ENCODE measurements at regions not wholly inside any gene's neighbourhood (a gene's known extent, or its start where the extent isn't known, plus 50 kb on each side); places are given as distances from the start of the nearest gene placed in this dataset.

GRCh38 chr13:34667286-34668218 lies 274.5 kb upstream of the NBEA start:
- intact Hi-C loops (cut with micrococcal nuclease) = no loop called here

DNA sequence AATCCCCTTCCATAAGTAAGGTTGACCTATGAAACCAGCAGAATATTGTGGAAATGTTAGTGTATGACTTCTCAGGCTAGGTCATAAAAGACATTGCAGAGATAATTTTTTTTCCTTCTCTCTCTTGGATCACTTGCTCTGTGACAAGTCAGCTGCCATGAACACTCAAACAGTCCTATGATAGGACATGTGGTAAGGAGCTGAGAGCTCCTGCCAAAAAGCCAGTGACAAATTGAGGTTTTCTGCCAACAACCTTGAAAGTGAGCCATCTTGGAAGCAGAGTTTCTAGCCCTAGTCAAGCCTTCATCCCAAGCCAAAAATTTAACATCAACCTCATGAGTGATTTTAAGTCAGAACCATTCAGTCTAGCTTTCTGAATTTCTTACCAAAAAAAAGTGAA lies 270.9 kb upstream of the NBEA start:
- intact Hi-C loops (cut with micrococcal nuclease) = no loop called here

DNA sequence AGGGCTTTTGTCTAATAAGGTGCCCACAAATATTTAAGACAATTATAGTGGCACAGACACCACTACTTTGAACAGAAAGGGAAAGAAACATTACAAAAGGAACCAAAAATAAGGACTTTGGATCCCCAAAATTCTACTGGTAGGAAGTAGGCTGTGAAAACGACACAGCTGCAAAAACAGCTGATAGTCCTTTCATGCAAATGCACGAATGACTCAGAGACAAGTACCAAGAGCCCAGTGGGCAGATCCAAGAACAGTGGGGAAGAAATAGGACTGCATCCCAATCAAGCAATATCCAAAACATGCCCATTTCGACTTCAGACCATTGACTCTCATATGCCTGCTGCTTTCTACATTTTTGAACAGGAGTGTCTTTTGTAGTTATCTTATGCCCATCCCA lies 269.4 kb upstream of the NBEA start:
- intact Hi-C loops (cut with micrococcal nuclease) = no loop called here

- intact Hi-C loops (cut with micrococcal nuclease) = no loop called here
Observed at GRCh38 chr13:34675626-34676025, 266.4 kb upstream of the NBEA start.

- intact Hi-C loops (cut with micrococcal nuclease) = no loop called here
Observed at GRCh38 chr13:34678154-34678553, 263.9 kb upstream of the NBEA start.

GRCh38 chr13:34681405-34681955 lies 260.6 kb upstream of the NBEA start:
- intact Hi-C loops (cut with micrococcal nuclease) = no loop called here

DNA sequence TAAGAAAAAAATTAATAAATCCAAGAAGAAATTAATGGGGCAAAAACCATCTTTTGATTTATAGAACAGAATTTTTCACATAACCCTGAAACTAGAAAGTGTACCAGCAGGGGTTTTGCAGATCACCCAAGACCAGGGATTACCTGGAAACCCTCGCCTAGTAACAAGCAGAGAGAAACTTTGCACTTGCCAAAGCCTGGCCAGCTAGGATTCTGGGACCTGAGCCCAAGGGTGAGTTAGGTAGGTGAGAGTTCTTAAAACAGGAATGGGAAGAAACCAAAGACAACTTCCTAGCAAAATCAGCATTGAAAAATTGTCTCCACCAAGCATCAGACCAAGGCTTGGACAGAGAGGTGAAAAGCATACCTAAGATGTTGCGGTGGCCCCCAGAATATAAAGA lies 247.0 kb upstream of the NBEA start:
- intact Hi-C loops (cut with micrococcal nuclease) = no loop called here

DNA sequence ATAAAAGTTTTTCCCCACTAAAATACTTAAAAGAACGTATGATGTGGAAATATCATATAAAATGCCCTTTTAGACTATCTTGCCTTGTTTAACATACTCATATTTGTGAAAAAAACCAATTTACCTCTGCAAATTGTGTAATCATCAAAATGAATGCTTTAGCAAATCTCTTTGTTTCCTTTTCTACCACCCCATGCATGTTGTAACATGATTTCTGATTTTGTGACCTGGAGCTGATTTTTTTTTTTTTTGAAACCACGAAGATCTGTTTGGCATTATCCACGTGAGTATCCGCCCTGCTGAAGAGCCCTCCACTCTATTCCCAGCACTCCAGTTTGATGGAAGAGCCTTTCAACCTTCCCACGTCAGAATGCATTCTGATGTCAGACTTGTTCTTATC lies 245.8 kb upstream of the NBEA start:
- intact Hi-C loops (cut with micrococcal nuclease) = no loop called here

- intact Hi-C loops (cut with micrococcal nuclease) = no loop called here
Observed at GRCh38 chr13:34696741-34697140, 245.3 kb upstream of the NBEA start.

GRCh38 chr13:34698945-34699344 lies 243.1 kb upstream of the NBEA start:
- intact Hi-C loops (cut with micrococcal nuclease) = no loop called here

DNA sequence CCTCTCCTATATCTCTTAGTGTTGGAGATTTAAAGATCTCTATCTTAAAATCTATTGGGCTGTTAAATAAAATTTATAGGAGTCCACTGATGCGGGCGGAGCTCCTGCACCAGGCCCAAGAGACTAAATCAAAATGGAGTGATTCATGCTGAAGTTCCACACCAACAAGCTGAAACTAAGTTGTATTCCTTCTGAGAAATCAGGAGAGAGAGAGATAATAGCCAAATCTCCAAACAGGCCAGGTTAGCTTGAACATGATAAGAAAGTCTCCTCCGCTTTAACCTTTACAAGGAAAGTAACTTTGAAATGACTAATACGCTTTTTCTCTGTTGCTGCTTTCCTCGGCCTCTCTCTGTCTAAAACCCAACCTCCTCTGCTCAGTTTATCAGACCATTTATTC lies 241.9 kb upstream of the NBEA start:
- intact Hi-C loops (cut with micrococcal nuclease) = no loop called here

DNA sequence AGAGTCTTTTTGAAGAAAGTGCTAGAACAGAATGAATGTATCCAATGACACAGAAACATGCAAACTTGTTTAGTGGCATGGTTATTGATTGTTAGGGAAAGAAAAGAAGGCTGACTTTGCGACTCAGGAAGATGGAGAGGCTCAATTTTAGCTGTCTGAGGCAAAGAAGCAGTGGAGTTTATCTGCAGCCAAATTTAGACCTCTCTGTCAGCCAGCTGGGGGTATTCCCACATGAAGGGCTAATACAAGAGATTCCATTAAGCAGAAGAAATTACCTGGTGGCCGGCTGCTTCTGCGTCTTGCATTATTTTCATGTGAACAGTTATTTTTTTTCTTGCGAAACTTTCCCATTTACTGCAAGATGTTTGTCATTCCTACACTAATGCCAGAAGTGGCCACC lies 240.2 kb upstream of the NBEA start:
- intact Hi-C loops (cut with micrococcal nuclease) = no loop called here

DNA sequence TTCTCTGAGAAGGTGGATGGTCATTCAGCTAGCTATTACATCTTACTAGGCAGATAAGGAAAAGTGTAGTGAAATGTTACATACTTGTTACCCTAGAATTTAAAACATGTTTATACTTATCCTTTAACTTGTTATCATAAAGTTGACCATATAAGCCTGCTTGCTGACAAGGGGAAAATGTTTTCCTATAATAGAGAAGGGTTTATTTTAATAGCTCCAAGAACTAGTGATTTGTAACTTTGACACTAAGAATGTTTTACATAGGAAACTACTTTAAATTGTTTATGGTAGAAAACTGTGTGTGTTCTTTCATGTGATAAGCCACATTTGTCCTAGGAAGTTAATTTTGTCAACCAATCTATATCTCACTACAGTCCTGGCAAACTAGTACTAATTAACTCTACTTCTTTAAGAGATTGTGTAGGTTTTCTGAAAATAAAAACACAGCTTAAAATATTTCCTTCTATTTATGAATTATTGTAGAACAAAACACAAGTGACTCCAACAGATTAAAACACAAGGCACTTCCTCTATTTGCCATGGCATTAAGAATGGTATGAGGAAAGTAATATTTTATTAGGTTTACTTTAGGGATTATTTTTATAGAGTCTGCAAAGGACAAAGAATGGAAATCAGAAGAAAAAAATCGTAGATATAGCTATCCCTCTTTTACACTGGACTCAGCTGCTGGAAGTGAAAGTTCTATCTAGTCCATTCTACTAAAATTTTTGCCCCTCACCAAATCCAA lies 233.3 kb upstream of the NBEA start:
- intact Hi-C loops (cut with micrococcal nuclease) = no loop called here

- intact Hi-C loops (cut with micrococcal nuclease) = no loop called here
Observed at GRCh38 chr13:34719060-34719875, 222.8 kb upstream of the NBEA start.

- intact Hi-C loops (cut with micrococcal nuclease) = no loop called here
Observed at GRCh38 chr13:34720618-34721017, 221.5 kb upstream of the NBEA start.

DNA sequence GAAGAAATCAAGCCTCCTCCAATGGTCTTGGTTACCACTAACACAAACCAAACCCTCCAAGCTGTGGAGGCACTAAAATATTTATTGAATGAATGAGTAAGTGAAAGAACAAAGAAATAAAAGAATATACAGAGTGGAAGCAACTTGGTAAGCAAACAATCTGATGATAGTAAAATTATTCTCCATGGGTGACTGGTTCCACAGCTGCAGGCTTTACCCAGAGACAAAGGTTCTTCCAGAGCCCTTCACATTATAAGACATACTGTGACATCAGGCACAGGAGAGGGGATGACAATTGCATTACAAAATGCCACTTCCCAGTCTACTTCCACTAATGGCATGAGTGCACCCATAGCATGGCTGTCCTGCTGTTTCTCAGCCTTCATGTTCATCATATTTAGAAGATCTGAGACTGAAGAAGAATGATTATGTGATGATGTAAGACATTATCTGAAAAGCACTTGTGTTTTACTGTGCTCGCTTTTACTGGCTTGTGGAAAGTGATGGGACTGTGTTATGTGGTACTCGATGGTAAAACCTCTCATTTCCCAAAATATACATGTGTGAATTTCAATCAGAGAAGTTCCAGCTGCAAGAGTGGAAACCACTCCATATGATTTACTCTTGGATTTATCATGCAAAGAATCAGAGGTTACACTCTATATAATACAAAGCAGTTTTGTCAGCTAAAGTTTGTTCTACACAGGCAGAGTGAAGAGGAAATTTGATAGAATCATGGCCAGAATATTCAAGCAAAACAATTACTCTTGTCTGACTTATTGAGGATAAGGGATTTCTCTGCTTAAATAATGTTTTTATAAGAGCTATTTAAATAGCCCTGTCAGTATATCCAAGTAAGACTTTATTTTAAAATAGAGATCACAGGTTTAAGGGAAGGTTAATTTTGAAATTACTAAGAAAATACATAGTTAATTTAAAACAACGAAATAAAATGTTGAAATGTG lies 220.2 kb upstream of the NBEA start:
- intact Hi-C loops (cut with micrococcal nuclease) = no loop called here

GRCh38 chr13:34722922-34723321 lies 219.1 kb upstream of the NBEA start:
- intact Hi-C loops (cut with micrococcal nuclease) = no loop called here

DNA sequence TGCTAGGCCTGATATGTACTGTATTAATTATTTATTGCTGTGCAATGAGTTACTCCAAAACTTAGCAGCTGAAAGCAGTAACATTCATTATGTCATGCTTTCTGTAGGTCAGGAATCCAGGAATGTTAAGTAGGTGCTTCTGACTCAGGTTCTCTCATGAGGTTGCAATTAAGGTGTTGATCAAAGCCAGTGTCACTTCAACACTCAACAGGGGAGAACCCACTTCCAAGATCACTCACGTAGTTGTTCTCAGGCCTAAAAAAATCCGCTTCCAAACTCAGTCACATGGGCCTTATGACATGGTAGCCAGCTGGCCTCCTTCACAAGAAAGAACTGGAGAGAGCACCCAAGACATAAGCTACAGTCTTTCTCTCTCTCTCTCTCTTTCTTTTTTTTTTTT lies 211.1 kb upstream of the NBEA start:
- intact Hi-C loops (cut with micrococcal nuclease) = no loop called here

DNA sequence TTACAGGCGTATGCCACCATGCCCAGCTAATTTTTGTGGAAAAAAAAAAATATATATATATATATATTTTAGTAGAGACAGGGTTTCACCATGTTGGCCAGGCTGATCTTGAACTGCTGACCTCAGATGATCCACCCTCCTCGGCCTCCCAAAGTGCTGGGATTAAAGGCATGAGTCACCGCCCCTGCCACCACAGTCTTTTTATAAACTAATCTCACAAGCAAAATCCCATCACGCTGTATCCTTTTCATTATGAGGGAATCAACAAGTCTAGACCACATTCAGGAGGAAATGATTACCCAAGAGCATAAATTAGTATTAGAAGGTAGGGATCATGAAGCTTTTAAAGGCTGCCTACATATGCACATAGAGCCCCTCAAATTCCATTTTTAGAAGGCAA lies 210.6 kb upstream of the NBEA start:
- intact Hi-C loops (cut with micrococcal nuclease) = no loop called here

DNA sequence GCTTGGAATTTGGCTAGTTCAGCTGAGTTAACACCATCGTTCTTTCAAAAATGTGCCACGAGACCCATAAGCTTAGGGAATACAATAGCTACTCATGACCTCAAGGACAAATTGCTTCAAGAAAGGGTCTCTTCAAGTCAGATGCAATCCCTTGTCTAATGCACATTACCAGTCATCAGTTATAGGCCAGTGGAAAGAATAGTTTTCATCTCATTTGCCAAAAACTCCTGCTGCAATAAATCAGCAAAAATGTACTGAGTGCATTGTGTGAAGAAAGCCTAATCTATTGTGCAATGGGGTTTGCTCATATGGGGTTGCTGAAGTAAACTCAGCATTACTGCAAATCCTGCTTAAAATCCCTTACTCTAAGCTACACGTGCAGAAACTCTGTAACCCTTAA lies 208.3 kb upstream of the NBEA start:
- intact Hi-C loops (cut with micrococcal nuclease) = no loop called here

All from T-helper 1 cell treated with Interleukin-12 subunit alpha and Interleukin-12 subunit beta and Interleukin-4 antibody, amounts not matched to agents 30 ng/mL and 1 ng/mL, for 36 hours (primary cell).